CD14-positive monocyte (primary cell): ENCODE measurements at regions not wholly inside any gene's neighbourhood (a gene's known extent, or its start where the extent isn't known, plus 50 kb on each side); places are given as distances from the start of the nearest gene placed in this dataset.

Experiments used
- DNase-seq, 3 donors: peaks; one replicate each; pipeline ENCODE4 v3.0.0-alpha.2; 2011 to 2022
- H2AFZ ChIP-seq: 2 replicates; pipeline ENCODE4 v1.6.0; 2012; ENCODE audit warnings: mild to moderate bottlenecking, low read depth, low read length, inconsistent platforms; ENCODE audit not compliant: insufficient read depth, poor library complexity, severe bottlenecking
- H3K27ac ChIP-seq, 2 donors: 1 replicate in 1 of 2; 2 replicates in 1 of 2; pipeline ENCODE4 v1.5.1; 2012 to 2013; ENCODE audit warnings: low read length in 2 of 2, control low read depth in 1 of 2, inconsistent platforms in 1 of 2, low read depth in 1 of 2, mild to moderate bottlenecking in 1 of 2
- H3K27me3 ChIP-seq, 2 donors: one replicate each; pipeline versions ENCODE4 v1.6.0 to v1.6.1; 2011 to 2013; ENCODE audit warnings: low read length in 2 of 2; ENCODE audit not compliant: control insufficient read depth in 2 of 2, insufficient read depth in 2 of 2
- H3K36me3 ChIP-seq, 2 donors: replicated peaks in 1 of 2; 1 replicate in 1 of 2; 2 replicates in 1 of 2; pipeline versions ENCODE4 v1.5.1 to v1.6.1; 2012 to 2013; ENCODE audit warnings: low read length in 2 of 2, control low read depth in 1 of 2, inconsistent platforms in 1 of 2, mild to moderate bottlenecking in 1 of 2; ENCODE audit not compliant: insufficient read depth in 2 of 2, control insufficient read depth in 1 of 2
- H3K4me1 ChIP-seq, 2 donors: 1 replicate in 1 of 2; 2 replicates in 1 of 2; pipeline versions ENCODE4 v1.5.1 to v1.6.1; 2012 to 2013; ENCODE audit warnings: low read length in 2 of 2, control low read depth in 1 of 2, inconsistent platforms in 1 of 2, mild to moderate bottlenecking in 1 of 2, moderate library complexity in 1 of 2; ENCODE audit not compliant: insufficient read depth in 2 of 2, control insufficient read depth in 1 of 2
- H3K4me2 ChIP-seq: replicated peaks from 2 replicates; pipeline ENCODE3; 2012; ENCODE audit warnings: low read length, moderate library complexity, mild to moderate bottlenecking; ENCODE audit not compliant: poor library complexity, severe bottlenecking; ENCODE audit errors: extremely low read depth
- H3K4me3 ChIP-seq, 3 experiments: fragments of 200-600 bp in 1 of 3; sonication (generic) in 1 of 3; replicated peaks in 1 of 3; 1 replicate in 2 of 3; 2 replicates in 1 of 3; pipeline ENCODE4 v1.5.1; 2011 to 2013; ENCODE audit warnings: low read length in 3 of 3, mild to moderate bottlenecking in 3 of 3, control low read depth in 2 of 3, low read depth in 2 of 3, inconsistent platforms in 1 of 3, moderate library complexity in 1 of 3
- H3K79me2 ChIP-seq: 2 replicates; pipeline ENCODE4 v1.6.0; 2012; ENCODE audit warnings: mild to moderate bottlenecking, control low read depth, inconsistent platforms, low read length, moderate library complexity; ENCODE audit not compliant: insufficient read depth
- H3K9ac ChIP-seq: 2 replicates; pipeline ENCODE4 v1.6.0; 2017; ENCODE audit warnings: low read length, mild to moderate bottlenecking; ENCODE audit not compliant: insufficient read depth, poor library complexity, severe bottlenecking
- H3K9me3 ChIP-seq, 2 donors: replicated peaks in 1 of 2; 1 replicate in 1 of 2; 2 replicates in 1 of 2; pipeline versions ENCODE4 v1.5.1 to v1.6.1; 2012 to 2013; ENCODE audit warnings: low read length in 2 of 2, control low read depth in 1 of 2; ENCODE audit not compliant: control insufficient read depth in 1 of 2, insufficient read depth in 1 of 2
- H4K20me1 ChIP-seq: 2 replicates; pipeline ENCODE4 v1.6.0; 2012; ENCODE audit warnings: mild to moderate bottlenecking, low read length, control low read depth, moderate library complexity; ENCODE audit not compliant: insufficient read depth
- H3K27ac Mint-ChIP-seq, 7 donors: one replicate each; pipeline ENCODE4 v1.8.0; 2020; ENCODE audit warnings: mild to moderate bottlenecking in 7 of 7, mixed read lengths in 7 of 7, moderate library complexity in 6 of 7, inconsistent platforms in 2 of 7
- H3K27me3 Mint-ChIP-seq, 3 donors: one replicate each; pipeline ENCODE4 v1.8.0; 2021 to 2022; ENCODE audit warnings: low read depth in 3 of 3, mild to moderate bottlenecking in 3 of 3, mixed read lengths in 3 of 3, moderate library complexity in 3 of 3, inconsistent platforms in 1 of 3
- H3K36me3 Mint-ChIP-seq, 2 donors: one replicate each; pipeline ENCODE4 v1.8.0; 2020; ENCODE audit warnings: mixed read lengths in 2 of 2, inconsistent platforms in 1 of 2, mild to moderate bottlenecking in 1 of 2
- H3K4me1 Mint-ChIP-seq: one replicate; pipeline ENCODE4 v1.8.0; 2020; ENCODE audit warnings: mild to moderate bottlenecking, mixed read lengths
- H3K4me3 Mint-ChIP-seq, 2 donors: one replicate each; pipeline ENCODE4 v1.8.0; 2020; ENCODE audit warnings: mild to moderate bottlenecking in 2 of 2, mixed read lengths in 2 of 2, moderate library complexity in 1 of 2
- H3K9me3 Mint-ChIP-seq, 7 donors: one replicate each; pipeline ENCODE4 v1.8.0; 2020 to 2022; ENCODE audit warnings: mixed read lengths in 7 of 7, mild to moderate bottlenecking in 6 of 7, moderate library complexity in 6 of 7, inconsistent platforms in 2 of 7
- CTCF ChIP-seq: fragments of 200-600 bp; IDR thresholded peaks from one replicate; pipeline ENCODE4 v1.8.0; 2022; ENCODE audit warnings: antibody characterized with exemption, mild to moderate bottlenecking
- WGBS: methylation state at CpG from one replicate; pipeline ENCODE4 v1.1.5; 2013; ENCODE audit warnings: missing lambda C conversion rate; ENCODE audit not compliant: insufficient coverage; 5-methylcytosine and 5-hydroxymethylcytosine counted together
- intact Hi-C, 2 donors: fragments of 100-400 bp; cut with micrococcal nuclease; formaldehyde crosslinking; loops; one replicate each; pipeline versions ENCODE4 v1.15.0 to v1.15.1; 2023

- no peak overlapping the region for H2AFZ ChIP-seq
- H3K9ac ChIP-seq: no peak overlapping the region
- no peaks in the 10 kb centered on the region for H3K79me2 ChIP-seq
- intact Hi-C loops: no loop called here
- Mint-ChIP-seq H3K4me3 (no peak overlapping the region), H3K27me3 (no peaks in the 10 kb centered on the region), H3K4me1 (no peaks in the 10 kb centered on the region), H3K36me3 (no peaks in the 10 kb centered on the region), H3K9me3 (peaks cover 0 to 2% (median 0%) of the 10 kb centered on the region in 7 donors), H3K27ac (no peak overlapping the region)
- no peaks in the 10 kb centered on the region for H3K9me3 ChIP-seq
- H4K20me1 ChIP-seq: no peaks in the 10 kb centered on the region
- 100% methylated on average over 3 of the region's 6 CpGs for WGBS
- no peaks in the 10 kb centered on the region for H3K36me3 ChIP-seq
- H3K4me2 ChIP-seq: no peak overlapping the region
- no peaks in the 10 kb centered on the region for H3K4me1 ChIP-seq
- H3K27me3 ChIP-seq: no peaks in the 10 kb centered on the region
- no peak for DNase-seq
- H3K27ac ChIP-seq: no peak overlapping the region
- H3K4me3 ChIP-seq: no peak overlapping the region
- no peak for TF ChIP-seq CTCF
Observed at GRCh38 chr16:79790854-79791253, 190.3 kb upstream of the MAF start.

GRCh38 chr16:79788949-79789348, 188.4 kb upstream of the MAF start:
- Histone ChIP-seq H3K27ac (no peak overlapping the region), H3K9me3 (no peaks in the 10 kb centered on the region), H3K9ac (no peak overlapping the region), H3K4me3 (no peak overlapping the region), H4K20me1 (no peaks in the 10 kb centered on the region), H2AFZ (no peak overlapping the region), H3K79me2 (no peaks in the 10 kb centered on the region), H3K27me3 (no peaks in the 10 kb centered on the region), H3K36me3 (no peaks in the 10 kb centered on the region), H3K4me2 (no peak overlapping the region), H3K4me1 (no peaks in the 10 kb centered on the region)
- Mint-ChIP-seq H3K4me3 (no peak overlapping the region), H3K36me3 (no peaks in the 10 kb centered on the region), H3K27me3 (no peaks in the 10 kb centered on the region), H3K27ac (no peak overlapping the region), H3K4me1 (no peaks in the 10 kb centered on the region), H3K9me3 (peaks cover 0 to 4% (median 2%) of the 10 kb centered on the region in 7 donors)
- WGBS: 75% methylated on average over 4 of the region's 5 CpGs
- no peak for DNase-seq
- intact Hi-C loops: no loop called here
- TF ChIP-seq CTCF: no peak
